CD4-positive, alpha-beta T cell treated with Interleukin-4 for 4 hours (primary cell): ENCODE measurements at regions not wholly inside any gene's neighbourhood (a gene's known extent, or its start where the extent isn't known, plus 50 kb on each side); places are given as distances from the start of the nearest gene placed in this dataset.

Experiments used
- DNase-seq: peaks from one replicate; pipeline ENCODE4 v3.0.0-alpha.2; 2020

DNA sequence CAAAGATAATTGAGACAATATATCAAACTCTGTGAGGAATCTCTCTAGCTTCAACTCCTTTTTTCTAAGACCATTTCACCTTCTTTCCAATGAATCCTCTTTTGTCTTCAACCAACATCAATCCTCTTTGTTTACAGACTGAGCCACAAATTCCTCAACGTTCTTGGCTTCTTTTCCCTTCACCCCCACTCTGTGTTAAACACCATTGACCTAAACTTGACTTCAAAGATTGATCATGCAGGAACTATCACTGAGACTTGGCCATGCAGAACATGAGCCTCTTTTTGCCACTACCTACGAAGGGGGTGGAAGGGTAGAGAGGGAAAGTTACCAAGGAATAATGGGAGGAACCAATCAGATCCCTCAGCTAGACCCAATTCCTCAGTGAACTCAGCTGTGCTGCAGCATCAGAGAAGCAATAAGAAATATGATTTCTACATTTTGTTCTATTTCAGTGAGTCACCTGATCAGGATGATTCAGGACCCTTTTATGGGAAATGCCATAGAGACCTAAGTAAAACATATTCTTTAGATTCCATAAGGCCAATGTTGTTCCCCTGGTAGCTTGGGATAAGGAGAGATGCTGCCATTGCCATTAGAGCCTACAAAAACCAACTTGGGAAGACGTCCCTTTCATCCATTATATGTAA is 187.7 kb upstream of the RGMB start:
- no peak for DNase-seq

GRCh38 chr5:98586581-98586980 is 186.9 kb upstream of the RGMB start:
- DNase-seq, result no peak

DNA sequence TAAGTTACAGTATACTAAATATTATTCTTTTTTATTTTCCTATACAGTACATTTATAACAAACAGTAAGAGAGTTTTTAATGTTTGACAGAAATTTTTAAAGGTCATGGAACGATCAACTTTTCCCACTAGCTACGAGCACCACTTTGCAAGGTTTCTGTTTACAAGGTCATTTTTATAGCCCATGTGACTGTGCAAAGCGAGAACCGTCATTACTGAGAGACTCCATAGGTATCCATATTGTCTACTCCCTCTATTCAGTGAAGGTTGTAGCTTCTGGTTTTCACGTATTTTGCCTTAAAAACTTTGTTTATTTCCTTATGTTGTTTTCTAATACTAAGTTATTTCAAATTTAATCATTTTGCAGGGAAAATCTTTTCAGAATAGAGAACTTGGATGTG is 186.3 kb upstream of the RGMB start:
- DNase-seq, result no peak

GRCh38 chr5:98588215-98588614 is 185.2 kb upstream of the RGMB start:
- DNase-seq, result no peak

- no peak for DNase-seq
Measured at GRCh38 chr5:98593418-98593817, 180.0 kb upstream of the RGMB start.

DNA sequence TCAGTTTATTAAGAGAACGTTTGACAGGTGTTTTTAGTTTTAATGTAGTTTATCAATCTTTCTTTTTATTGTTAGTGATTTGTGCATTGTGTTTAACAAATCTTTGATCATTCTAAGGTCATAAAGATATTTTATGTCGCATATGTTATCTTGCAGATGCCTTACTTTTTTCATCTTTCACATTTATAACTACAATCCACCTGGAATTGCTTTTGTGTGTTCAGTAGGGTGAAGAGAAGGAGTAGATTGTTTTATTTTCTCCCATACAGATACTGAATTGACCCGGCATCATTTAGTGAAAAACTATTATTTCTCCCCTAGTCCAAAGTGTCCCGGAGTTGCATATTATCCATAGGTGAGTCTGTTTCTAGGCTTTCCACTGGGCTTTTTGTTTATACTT is 179.4 kb upstream of the RGMB start:
- DNase-seq, result no peak

DNA sequence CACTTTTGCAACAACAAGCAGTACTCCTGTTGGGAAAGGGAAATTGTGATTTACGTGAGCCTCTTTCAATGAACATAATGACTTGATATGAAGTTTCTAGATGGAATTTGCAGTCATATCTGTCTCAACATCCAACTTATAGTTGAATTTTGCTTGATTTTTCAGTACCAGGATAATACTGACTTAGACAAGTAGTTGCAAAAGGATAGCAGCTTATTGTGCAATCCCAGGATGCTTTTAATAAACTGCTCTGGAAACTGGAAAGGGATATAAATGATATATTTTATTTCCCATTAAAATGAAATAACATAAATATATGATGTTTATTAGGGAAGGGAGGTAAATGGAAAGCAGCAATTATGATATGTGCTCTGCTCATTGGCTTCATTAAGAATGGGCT is 174.4 kb upstream of the RGMB start:
- no peak for DNase-seq

DNA sequence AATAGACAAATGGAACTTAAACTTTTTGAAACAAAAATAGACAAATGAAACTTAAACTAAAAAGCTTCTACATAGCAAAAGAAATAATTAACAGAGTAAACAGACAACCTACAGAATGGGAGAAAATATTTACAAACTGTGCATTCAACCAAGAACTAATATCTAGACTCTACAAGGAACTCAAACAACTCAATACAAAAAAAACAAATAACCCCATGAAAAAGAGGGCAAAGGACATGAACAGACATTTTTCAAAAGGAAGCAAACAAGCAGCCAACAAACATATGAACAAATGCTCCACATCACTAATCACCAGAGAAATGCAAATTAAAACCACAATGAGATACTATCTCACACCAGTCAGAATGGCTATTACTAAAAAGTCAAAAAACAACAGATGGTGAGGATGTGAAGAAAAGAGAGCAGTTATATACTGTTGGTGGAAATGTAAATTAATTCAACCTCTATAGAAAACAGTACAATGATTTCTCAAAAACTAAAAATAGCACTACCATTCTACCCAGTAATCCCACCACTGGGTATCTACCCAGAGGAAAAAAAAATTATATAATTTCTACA is 170.8 kb upstream of the RGMB start:
- no peak for DNase-seq

DNA sequence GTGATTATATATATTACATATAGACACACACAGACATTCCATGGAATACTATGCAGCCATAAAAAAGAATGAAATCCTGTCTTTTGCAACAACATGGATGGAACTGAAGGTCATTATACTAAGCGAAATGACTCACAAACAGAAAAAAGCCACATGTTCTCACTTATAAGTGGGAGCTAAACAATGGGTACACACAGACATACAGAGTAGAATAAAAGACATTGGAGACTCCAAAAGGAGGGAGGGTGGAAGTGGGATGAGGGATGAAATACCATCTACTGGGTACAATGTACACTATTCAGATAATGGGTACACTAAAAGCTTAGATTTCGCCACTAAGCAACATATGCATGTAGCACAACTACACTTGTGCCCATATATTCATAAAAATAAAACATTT is 170.0 kb upstream of the RGMB start:
- no peak for DNase-seq

DNA sequence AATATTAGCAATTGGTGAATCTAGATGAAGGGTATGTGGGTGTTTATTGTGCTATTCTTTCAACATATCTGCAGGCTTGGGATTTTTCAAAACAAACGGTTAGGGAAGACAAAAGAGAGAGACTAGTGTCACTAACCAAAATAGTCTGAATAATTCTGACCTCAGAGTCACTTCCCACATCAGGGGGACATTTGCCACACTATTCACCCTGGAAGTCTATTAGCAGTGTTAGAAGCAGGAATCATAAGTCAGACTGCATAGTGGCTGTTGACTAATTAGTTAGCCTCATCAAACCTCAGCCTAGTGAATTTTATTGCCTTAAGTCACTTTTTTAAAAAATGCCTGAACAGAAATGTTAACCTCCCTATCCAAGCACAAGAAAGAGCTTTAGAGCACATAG is 169.2 kb upstream of the RGMB start:
- DNase-seq, result no peak

DNA sequence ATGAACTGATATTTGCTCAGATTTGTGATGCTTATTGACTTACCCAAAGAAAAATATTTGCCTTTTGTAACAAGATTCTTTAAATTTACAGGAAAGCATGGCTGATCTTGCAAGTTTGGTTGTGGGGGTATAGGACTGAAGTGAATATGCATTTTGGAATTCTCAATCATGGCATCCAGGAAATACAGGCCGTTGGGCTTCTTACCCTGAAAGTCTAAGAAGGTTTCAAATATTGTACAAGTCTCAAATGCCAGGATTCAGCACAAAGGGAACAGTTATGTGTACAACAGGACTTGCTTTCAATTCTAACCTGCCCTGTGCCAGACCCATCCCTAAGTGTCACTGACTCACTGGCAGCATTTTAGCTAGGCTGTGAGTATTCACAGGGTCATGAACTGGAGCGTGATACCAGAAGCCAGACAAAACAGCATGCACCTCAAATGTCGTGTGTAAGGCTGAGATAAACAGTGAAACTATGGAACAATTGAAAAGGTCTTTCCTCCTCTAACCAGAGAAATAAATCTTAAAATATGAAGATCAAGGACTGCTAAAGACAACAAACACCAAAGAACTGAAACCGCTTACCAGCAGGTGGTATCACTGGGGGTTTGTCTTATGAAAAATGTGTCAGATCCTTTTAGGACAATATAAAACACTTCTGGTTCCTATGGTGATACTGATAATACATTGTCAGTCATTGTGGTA is 168.6 kb upstream of the RGMB start:
- no peak for DNase-seq

- DNase-seq, result no peak
Measured at GRCh38 chr5:98605426-98605825, 168.0 kb upstream of the RGMB start.

GRCh38 chr5:98606961-98607360 is 166.5 kb upstream of the RGMB start:
- no peak for DNase-seq

DNA sequence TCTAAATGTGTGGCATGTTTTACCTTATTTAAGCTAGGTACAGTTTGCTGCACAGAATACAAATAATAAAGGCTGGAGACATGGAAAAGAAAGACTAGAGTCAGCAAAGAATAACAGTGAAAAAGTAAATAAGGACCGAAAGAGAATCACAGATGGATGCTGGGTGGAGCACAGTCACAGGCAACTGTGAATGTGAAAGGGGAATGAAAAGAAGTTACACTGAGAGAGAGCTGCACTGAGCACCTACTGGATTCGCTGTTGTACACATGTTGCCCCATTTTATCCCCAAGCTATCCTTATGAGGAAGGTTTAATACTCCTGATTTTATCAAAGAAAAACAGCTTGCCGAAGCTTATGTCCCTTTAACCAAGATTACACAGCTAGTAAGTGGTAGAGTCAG is 165.4 kb upstream of the RGMB start:
- no peak for DNase-seq

DNA sequence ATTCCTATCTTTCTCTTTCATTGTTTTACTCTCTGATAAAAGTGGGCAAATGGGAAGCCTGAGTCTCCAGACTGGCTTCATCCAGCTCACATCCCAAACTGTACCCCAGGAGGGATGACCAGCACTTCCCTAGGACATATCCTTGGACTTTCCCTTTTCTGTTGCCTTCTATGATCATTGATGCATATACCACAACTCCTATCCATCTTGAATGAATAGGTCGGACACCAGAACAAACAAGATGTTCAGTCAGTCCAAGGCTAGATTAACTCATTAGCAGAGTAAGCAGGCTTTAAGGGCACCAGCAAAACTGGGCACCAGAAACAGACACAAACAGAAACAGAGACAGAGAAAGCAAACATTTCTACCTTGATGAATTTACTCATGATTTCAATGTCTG is 159.1 kb upstream of the RGMB start:
- DNase-seq, result no peak

DNA sequence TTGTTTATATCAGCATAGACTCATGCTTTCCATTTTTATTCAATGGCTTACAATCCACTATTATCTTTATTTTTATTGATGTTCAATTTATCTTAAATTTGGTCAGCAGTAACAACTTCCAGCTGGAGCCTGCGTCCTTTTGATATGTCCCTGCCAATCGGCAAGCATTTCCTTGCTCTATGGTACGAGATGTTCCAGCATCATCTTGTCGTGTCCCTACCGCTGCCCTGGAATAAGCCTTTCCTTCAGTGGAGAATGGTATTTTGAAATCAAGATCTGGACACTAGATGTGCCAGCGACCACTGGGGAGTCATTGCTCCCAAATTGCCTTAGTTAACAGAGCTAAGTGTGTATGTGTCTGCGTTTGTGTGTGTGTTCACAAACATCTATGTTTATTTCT is 151.6 kb upstream of the RGMB start:
- no peak for DNase-seq

DNA sequence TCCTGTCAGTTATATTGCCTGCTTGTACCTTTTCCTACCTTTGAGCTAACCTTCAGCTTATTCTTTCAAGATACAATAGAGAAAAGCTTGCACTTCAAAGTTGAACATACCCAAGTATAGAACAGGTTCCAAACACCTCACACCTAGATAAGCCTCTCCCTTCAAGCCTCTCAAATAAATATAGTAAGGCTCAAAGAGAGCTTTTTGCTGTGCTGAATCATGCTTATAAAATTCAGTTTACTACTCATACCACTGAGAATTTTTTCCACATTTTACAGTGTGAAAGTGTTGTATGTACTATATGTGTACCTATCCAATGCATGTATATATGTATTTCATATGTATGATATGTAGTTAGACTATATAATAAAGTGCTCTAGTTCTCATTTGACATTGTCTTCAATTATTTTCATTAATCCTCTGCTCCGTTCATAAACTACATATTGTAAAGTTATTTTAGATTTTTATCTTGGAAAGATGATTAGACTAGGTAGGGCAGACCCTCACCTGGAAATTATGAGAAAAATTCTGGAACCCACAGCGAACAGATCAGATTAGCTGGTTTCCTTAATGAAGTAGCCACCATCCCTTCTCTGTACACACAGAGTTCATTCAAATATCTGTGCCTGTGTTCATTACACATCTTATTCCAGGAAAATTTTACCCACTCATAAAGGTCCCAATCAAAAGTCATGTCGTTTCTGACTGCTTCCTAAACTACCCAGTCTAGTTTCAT is 149.2 kb upstream of the RGMB start:
- DNase-seq, result no peak

DNA sequence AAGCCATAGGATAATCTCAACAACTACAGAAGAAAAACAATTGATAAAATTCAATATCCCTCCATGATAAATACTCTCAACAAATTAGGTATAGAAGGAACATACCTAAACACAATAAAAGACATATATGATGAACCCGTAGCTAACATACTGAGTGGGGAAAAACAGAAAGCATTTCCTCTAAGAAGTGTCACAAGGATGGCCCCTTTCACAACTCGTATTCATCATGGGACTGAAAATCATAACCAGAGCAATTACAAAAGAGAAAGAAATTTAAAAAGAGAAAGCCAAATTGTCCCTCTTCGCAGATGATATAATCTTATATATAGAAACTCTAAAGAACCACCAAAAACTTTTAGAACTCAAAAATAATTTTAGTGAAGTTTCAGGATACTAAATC is 146.3 kb upstream of the RGMB start:
- DNase-seq, result no peak

GRCh38 chr5:98630621-98631020 is 142.8 kb upstream of the RGMB start:
- DNase-seq, result no peak

- DNase-seq, result no peak
Measured at GRCh38 chr5:98631311-98632054, 142.0 kb upstream of the RGMB start.

DNA sequence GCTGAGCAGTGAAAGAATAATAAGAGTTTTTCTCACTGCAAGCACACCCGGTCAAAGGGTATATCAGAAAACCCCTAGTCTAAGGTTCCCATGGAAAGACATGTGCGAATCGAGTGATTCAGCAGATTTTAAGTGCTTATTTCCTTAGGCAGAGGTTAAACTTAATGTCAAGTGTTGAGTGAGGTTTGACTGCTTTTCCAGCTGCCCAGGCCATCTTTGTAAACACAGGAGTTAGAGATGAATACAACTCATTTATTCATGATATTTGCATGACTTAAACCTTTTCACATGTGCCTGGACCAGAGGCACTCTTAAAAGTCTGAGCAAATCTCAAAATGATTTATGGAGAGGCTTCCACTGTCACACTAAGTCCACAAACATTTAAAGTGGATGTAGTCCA is 137.8 kb upstream of the RGMB start:
- no peak for DNase-seq

DNA sequence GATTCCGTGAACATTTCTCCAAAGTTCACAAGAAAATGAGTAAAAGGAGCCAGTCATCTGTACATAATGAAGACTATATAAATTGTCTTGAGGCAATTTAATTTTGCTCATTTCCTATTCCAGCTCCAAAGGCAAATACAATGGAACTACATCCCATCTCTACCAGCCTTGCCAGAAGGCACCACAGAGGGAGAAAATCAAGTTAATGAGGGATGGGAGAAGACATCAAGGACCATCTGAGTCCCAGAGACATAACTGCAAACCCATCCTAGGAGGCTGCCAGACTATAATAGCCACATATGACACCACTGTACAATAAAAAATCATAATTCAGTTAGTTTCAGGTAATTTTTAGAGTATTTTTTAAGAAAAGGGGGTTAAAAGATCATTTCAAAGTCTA is 136.3 kb upstream of the RGMB start:
- DNase-seq, result no peak

DNA sequence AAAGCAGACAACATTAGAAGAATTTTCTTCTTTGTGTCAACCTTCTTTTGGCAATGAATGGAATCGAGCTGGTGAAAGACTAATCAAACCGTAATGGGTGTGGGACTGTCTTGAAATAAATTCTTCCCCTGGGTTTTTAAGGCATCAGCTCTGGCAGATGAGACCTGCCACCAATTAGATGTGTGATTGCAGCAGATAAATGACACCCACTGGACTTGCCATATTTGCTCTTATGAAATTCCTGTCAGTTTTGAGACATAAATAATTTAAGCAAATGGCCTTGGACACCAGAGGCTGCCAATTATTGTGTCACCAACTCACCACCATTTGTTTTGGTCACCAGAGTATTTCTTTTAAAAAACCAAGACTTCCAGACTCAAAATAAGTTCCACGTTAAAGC is 135.9 kb upstream of the RGMB start:
- no peak for DNase-seq
